HepG2 (cell line): ENCODE measurements at regions not wholly inside any gene's neighbourhood (a gene's known extent, or its start where the extent isn't known, plus 50 kb on each side); places are given as distances from the start of the nearest gene placed in this dataset.

Source experiments
- ARNT ChIP-seq: fragments of 450-650 bp; IDR thresholded peaks from 2 replicates; pipeline ENCODE4 v1.6.1; 2017
- HIC2 ChIP-seq: sonication (generic); formaldehyde crosslinking; IDR thresholded peaks from 2 replicates; pipeline ENCODE4 v1.9.0; 2022; ENCODE audit warnings: low read depth, missing genetic modification reagents
- PHF21A ChIP-seq: sonication (generic); formaldehyde crosslinking; IDR thresholded peaks from 2 replicates; pipeline ENCODE4 v1.5.0; 2020; ENCODE audit warnings: mild to moderate bottlenecking, missing genetic modification reagents
- REXO4 ChIP-seq: sonication (generic); formaldehyde crosslinking; IDR thresholded peaks from 2 replicates; pipeline ENCODE4 v1.8.0; 2022; ENCODE audit warnings: missing genetic modification reagents, mild to moderate bottlenecking, borderline replicate concordance
- SNAPC2 ChIP-seq: sonication (generic); formaldehyde crosslinking; IDR thresholded peaks from 2 replicates; pipeline ENCODE4 v1.8.1; 2022; ENCODE audit warnings: mild to moderate bottlenecking, missing genetic modification reagents
- ZFP36L2 ChIP-seq: sonication (generic); formaldehyde crosslinking; IDR thresholded peaks from 2 replicates; pipeline ENCODE4 v1.4.0; 2020; ENCODE audit warnings: missing genetic modification reagents
- ZFP91 ChIP-seq: sonication (generic); formaldehyde crosslinking; IDR thresholded peaks from 2 replicates; pipeline ENCODE4 v1.9.0; 2022; ENCODE audit warnings: missing genetic modification reagents, mild to moderate bottlenecking, borderline replicate concordance
- ZMYM3 ChIP-seq: sonication (generic); formaldehyde crosslinking; IDR thresholded peaks from 2 replicates; pipeline ENCODE4 v1.5.1; 2020; ENCODE audit warnings: mild to moderate bottlenecking, missing genetic modification reagents
- ZNF501 ChIP-seq: sonication (generic); formaldehyde crosslinking; IDR thresholded peaks from 2 replicates; pipeline ENCODE4 v1.5.1; 2020; ENCODE audit warnings: mild to moderate bottlenecking, moderate library complexity, missing genetic modification reagents
- TF ChIP-seq, protein P1 (sequence below): sonication (generic); formaldehyde crosslinking; IDR thresholded peaks from one replicate; pipeline ENCODE4 v1.5.1; 2020; ENCODE audit warnings: mild to moderate bottlenecking, missing genetic modification reagents; ENCODE audit errors: not compliant biosample characterization
- TF ChIP-seq, protein P2 (sequence below): sonication (generic); formaldehyde crosslinking; IDR thresholded peaks from 2 replicates; pipeline ENCODE4 v1.4.0; 2020; ENCODE audit warnings: missing genetic modification reagents; ENCODE audit errors: not compliant biosample characterization
- TF ChIP-seq, protein P3 (sequence below): sonication (generic); formaldehyde crosslinking; IDR thresholded peaks from 2 replicates; pipeline ENCODE4; 2020; ENCODE audit warnings: missing genetic modification reagents, mild to moderate bottlenecking, borderline replicate concordance

GRCh38 chr20:59515013-59515905 is 89.1 kb upstream of the PHACTR3 start (continued):
- TF ChIP-seq, protein P1, sequence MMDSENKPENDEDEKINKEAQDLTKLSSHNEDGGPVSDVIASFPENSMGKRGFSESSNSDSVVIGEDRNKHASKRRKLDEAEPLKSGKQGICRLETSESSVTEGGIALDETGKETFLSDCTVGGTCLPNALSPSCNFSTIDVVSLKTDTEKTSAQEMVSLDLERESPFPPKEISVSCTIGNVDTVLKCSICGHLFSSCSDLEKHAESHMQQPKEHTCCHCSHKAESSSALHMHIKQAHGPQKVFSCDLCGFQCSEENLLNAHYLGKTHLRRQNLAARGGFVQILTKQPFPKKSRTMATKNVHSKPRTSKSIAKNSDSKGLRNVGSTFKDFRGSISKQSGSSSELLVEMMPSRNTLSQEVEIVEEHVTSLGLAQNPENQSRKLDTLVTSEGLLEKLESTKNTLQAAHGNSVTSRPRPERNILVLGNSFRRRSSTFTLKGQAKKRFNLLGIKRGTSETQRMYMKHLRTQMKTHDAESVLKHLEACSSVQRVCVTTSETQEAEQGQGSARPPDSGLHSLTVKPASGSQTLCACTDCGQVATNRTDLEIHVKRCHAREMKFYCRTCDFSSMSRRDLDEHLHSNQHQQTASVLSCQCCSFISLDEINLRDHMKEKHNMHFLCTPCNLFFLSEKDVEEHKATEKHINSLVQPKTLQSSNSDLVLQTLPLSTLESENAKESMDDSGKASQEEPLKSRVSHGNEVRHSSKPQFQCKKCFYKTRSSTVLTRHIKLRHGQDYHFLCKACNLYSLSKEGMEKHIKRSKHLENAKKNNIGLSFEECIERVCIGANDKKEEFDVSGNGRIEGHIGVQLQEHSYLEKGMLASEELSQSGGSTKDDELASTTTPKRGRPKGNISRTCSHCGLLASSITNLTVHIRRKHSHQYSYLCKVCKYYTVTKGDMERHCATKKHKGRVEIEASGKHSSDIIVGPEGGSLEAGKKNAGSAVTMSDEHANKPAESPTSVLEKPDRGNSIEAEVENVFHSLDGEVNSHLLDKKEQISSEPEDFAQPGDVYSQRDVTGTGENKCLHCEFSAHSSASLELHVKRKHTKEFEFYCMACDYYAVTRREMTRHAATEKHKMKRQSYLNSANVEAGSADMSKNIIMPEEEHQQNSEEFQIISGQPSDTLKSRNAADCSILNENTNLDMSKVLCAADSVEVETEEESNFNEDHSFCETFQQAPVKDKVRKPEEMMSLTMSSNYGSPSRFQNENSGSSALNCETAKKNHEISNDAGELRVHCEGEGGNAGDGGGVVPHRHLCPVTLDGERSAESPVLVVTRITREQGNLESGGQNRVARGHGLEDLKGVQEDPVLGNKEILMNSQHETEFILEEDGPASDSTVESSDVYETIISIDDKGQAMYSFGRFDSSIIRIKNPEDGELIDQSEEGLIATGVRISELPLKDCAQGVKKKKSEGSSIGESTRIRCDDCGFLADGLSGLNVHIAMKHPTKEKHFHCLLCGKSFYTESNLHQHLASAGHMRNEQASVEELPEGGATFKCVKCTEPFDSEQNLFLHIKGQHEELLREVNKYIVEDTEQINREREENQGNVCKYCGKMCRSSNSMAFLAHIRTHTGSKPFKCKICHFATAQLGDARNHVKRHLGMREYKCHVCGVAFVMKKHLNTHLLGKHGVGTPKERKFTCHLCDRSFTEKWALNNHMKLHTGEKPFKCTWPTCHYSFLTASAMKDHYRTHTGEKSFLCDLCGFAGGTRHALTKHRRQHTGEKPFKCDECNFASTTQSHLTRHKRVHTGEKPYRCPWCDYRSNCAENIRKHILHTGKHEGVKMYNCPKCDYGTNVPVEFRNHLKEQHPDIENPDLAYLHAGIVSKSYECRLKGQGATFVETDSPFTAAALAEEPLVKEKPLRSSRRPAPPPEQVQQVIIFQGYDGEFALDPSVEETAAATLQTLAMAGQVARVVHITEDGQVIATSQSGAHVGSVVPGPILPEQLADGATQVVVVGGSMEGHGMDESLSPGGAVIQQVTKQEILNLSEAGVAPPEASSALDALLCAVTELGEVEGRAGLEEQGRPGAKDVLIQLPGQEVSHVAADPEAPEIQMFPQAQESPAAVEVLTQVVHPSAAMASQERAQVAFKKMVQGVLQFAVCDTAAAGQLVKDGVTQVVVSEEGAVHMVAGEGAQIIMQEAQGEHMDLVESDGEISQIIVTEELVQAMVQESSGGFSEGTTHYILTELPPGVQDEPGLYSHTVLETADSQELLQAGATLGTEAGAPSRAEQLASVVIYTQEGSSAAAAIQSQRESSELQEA: no peak
- TF ChIP-seq ZFP91 (CRISPR knock-in tag): peak; percentile 43; the same call in 1 of the 2 replicates
- no peak for TF ChIP-seq HIC2 (CRISPR knock-in tag)
- TF ChIP-seq ZNF501 (CRISPR knock-in tag): peak; percentile 39; the same call in 1 of the 2 replicates
- no peak for TF ChIP-seq ZFP36L2
- no peak for TF ChIP-seq PHF21A (CRISPR knock-in tag)
- TF ChIP-seq REXO4 (CRISPR knock-in tag): no peak
- TF ChIP-seq ARNT: no peak
- TF ChIP-seq ZMYM3: no peak
- no peak for TF ChIP-seq SNAPC2 (CRISPR knock-in tag)
- TF ChIP-seq, protein P2, sequence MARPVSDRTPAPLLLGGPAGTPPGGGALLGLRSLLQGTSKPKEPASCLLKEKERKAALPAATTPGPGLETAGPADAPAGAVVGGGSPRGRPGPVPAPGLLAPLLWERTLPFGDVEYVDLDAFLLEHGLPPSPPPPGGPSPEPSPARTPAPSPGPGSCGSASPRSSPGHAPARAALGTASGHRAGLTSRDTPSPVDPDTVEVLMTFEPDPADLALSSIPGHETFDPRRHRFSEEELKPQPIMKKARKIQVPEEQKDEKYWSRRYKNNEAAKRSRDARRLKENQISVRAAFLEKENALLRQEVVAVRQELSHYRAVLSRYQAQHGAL (CRISPR knock-in tag): no peak
- TF ChIP-seq, protein P3, sequence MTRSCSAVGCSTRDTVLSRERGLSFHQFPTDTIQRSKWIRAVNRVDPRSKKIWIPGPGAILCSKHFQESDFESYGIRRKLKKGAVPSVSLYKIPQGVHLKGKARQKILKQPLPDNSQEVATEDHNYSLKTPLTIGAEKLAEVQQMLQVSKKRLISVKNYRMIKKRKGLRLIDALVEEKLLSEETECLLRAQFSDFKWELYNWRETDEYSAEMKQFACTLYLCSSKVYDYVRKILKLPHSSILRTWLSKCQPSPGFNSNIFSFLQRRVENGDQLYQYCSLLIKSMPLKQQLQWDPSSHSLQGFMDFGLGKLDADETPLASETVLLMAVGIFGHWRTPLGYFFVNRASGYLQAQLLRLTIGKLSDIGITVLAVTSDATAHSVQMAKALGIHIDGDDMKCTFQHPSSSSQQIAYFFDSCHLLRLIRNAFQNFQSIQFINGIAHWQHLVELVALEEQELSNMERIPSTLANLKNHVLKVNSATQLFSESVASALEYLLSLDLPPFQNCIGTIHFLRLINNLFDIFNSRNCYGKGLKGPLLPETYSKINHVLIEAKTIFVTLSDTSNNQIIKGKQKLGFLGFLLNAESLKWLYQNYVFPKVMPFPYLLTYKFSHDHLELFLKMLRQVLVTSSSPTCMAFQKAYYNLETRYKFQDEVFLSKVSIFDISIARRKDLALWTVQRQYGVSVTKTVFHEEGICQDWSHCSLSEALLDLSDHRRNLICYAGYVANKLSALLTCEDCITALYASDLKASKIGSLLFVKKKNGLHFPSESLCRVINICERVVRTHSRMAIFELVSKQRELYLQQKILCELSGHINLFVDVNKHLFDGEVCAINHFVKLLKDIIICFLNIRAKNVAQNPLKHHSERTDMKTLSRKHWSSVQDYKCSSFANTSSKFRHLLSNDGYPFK: peak; percentile 35; the same call in 1 of the 2 replicates
